C4-2B (cell line): ENCODE measurements at regions not wholly inside any gene's neighbourhood (a gene's known extent, or its start where the extent isn't known, plus 50 kb on each side); places are given as distances from the start of the nearest gene placed in this dataset.

Experiments
- ZFX ChIP-seq: fragments of 450-650 bp; IDR thresholded peaks from 2 replicates; pipeline ENCODE4 v1.6.1; 2017
- TF ChIP-seq, protein P1 (sequence below): fragments of 450-650 bp; conservative IDR thresholded peaks from 2 replicates; pipeline ENCODE4 v1.5.1; 2017; ENCODE audit warnings: mild to moderate bottlenecking

DNA sequence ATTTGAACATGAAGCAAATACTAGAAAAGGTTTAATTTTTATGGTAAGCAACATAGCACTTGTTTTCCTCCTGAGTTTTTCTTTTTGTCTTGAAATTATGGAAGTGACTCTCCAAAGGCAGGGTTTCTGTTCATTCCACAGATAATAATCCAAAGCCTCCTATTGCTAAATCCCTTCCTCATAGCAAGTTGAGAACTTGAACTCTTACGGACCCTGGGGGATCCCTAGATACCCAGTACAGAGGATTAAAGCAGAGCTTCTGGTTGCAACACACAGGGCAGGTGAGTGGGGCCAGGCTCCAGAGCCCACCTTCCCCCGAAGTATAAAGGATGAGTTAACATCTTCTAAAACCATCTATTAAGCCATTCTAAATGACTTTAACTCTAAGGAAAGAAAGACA lies 294.1 kb downstream of the RMST start:
- TF ChIP-seq, protein P1, sequence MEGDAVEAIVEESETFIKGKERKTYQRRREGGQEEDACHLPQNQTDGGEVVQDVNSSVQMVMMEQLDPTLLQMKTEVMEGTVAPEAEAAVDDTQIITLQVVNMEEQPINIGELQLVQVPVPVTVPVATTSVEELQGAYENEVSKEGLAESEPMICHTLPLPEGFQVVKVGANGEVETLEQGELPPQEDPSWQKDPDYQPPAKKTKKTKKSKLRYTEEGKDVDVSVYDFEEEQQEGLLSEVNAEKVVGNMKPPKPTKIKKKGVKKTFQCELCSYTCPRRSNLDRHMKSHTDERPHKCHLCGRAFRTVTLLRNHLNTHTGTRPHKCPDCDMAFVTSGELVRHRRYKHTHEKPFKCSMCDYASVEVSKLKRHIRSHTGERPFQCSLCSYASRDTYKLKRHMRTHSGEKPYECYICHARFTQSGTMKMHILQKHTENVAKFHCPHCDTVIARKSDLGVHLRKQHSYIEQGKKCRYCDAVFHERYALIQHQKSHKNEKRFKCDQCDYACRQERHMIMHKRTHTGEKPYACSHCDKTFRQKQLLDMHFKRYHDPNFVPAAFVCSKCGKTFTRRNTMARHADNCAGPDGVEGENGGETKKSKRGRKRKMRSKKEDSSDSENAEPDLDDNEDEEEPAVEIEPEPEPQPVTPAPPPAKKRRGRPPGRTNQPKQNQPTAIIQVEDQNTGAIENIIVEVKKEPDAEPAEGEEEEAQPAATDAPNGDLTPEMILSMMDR = no peak
- TF ChIP-seq ZFX = no peak
